ENCODE measurements at regions not wholly inside any gene's neighbourhood (a gene's known extent, or its start where the extent isn't known, plus 50 kb on each side); places are given as distances from the start of the nearest gene placed in this dataset.
"Not testable (repeated sequence)": the region's sequence is repeated elsewhere in the genome, so short reads cannot be mapped to it uniquely, and the experiment has no call there.

DNA sequence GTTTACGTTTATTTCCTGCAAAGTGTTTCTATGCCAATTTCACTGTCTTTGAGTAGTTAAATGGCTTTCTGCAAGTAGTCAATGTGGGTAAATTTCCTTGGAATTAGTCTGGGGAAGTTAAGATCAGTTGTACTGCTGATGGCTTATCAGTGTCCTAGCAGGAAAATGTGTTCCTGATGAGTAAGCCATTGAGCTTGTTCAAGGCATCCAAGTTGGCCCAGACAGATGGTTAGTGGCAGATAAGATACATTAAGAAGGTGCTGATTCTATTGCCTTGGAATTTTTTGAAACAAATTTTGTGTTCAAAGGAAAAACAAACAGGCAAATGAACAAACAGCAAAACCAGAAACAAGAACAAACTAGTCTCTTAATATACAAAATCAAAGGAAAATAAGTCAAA is 258.4 kb downstream of the MAP2K6 start:
- DNase-seq: peak; percentile 46

GRCh38 chr17:69677130-69677529 is 262.6 kb downstream of the MAP2K6 start:
- DNase-seq: no peak

GRCh38 chr17:69678206-69678605 is 263.7 kb downstream of the MAP2K6 start:
- DNase-seq: no peak

GRCh38 chr17:69679829-69680228 is 265.3 kb downstream of the MAP2K6 start:
- DNase-seq: no peak

GRCh38 chr17:69684251-69684650 is 269.8 kb downstream of the MAP2K6 start:
- DNase-seq: no peak

DNA sequence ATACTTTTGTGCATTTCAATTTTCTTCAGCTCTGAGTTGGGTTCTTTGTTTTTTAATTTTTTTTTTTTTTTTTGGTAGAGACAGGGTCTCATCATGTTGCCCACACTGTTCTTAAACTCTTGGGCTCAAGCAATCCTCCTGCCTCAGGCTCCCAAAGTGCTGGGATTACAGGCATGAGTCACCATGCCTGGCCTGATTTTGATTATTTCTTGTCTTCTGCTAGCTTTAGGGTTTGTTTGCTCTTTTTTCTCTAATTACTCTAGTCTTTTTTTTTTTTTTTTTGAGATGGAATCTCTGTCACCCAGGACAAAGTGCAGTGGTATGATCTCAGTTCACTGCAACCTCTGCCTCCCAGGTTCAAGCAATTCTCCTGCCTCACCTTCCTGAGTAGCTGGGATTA is 270.7 kb downstream of the MAP2K6 start:
- not testable (repeated sequence) for DNase-seq

DNA sequence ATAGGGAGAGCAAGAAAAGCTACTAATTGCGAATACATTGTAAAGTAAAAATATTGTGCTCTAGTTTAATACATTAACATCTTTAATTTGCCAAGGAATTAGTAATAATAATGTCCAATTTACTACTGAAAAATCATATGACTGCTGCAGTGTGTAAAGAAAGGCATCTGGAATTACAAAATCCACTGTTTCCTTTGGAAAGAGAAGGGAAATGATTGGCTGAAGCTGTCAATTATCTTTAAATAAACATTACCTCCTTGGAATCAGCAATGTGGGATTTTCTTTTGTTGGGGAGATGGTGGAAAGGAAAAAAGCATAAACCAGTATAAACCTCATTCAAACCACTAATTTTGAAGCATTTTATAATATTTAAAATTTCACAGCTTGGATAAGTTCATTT is 276.0 kb downstream of the MAP2K6 start:
- DNase-seq: no peak

- no peak for DNase-seq
These were observed 277.7 kb downstream of the MAP2K6 start for GRCh38 chr17:69692171-69692570.

DNA sequence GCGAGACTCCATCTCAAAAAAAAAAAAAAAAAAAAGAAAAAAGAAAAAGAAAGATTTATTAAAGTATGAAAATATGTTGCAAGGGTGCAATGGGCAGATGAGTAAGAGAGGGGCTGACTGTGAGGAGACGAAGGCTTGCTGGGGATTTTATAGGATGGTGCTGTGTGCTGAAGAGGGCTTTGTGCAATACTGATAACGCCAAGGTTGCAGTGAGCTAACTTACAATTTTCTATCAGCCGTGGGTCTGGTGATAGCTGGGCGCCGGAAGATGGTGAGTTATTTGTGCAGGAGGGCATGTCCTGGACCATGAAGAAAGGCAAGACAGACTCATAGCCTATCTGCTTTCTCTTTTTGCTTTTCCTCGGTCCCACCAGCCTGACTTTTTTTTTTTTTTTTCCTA is 281.1 kb downstream of the MAP2K6 start:
- DNase-seq: no peak

DNA sequence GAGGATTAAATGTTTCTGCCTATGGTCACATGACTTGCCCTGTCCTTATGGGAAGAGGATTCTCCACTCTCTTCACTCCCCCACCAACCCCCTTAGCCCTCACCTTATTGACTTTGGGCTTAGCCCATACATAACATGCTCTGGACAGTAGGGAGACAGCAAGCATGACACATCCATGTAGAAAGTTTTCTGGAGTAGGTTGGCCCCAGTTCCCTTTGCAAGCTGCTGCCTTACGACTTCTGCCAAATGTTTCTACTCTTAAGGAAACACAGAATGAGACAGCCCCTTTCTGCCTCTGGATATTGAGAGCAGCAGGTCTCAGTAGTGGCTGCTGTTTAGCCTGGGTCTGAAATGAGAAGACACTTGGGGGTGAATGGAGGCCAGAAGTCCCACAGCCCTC is 282.2 kb downstream of the MAP2K6 start:
- DNase-seq: no peak

DNA sequence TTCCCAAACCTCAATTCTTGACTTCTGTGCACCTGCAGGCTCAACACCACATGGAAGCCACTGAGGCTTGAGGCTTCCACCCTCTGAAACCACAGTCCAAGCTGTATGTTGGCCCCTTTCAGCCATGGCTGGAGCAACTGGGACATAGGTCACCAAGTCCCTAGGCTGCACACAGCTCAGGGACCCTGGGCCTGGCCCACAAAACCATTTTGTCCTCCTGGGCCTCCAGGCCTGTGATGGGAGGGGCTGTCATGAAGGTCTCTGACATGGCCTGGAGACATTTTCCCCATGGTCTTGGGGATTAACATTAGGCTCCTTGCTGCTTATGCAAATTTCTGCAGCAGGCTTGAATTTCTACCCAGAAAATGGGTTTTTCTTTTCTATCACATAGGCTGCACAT is 283.9 kb downstream of the MAP2K6 start:
- DNase-seq: not testable (repeated sequence)

DNA sequence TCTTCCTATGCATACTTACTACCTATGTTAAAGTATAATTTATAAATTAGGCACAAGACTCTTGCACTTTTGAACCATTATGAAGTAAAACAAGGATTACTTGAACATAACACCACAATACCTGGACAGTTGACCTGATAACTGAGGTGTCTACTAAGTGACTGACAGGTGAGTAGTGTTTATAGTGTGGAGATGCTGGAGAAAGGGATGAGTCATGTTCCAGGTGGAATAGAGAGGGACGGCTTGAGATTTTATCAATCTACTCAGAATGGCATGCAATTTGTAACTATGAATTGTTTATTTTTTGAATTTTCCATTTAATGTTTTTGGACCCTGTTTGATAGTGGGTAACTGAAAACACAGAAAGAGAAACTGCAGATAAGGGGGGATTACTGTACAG is 287.6 kb downstream of the MAP2K6 start:
- DNase-seq: no peak

DNA sequence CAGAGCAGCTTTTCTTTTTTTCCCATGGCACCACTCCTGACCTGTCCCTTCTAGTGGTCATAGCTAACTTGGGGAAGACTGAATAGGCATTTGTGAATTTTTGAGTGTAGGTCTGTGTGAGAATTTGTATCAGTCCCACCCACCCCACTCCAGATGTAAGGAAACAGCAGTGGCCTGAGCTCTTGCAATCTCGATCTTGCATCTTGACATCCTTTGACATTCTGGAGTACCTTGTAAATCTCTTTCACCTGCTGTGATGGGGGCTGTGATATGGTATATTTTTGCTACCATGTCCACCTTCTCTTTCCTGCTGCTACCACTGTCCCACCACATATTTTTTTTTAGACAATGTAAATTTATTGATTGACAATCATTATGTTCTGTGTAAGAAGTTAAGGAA is 289.3 kb downstream of the MAP2K6 start:
- DNase-seq: no peak

DNA sequence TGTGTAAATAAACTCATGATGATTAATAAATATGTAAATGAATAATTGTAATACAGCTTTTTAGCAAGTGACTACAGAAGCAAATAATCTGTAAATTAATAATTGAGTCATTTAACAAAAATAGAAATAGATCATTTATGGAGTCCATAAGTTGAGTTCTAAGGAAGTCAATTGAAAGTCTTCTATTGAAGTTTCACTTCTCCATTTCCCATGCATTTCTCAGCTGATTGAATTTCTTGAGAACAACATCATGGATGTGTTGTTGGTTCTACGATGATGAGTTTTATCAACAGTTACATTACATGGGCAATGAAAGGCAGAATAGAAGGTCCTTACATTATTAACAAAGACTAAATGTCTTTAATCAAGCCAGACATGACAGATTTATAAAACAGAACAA is 290.4 kb downstream of the MAP2K6 start:
- DNase-seq: no peak

DNA sequence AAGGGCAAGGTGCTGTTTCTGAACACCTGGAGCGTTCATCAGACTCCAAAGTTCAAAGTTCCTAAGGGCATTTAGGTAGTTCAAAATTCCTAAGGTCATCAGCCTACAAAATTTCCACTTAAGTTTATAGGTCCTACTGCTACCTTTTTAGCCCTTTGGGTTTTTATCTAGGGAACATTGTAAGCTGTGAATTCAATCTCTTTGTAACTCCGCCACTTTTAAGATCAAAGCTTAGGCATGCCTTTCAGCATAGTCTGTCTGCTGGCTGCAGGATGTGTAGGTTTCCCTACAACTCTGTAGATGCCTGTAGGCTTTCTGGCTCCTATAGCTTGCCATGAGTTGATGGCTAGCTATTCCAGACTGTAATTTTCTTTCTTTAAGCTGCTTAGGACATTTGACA is 291.6 kb downstream of the MAP2K6 start:
- DNase-seq: no peak

- DNase-seq: no peak
These were observed 294.9 kb downstream of the MAP2K6 start for GRCh38 chr17:69709441-69709840.

DNA sequence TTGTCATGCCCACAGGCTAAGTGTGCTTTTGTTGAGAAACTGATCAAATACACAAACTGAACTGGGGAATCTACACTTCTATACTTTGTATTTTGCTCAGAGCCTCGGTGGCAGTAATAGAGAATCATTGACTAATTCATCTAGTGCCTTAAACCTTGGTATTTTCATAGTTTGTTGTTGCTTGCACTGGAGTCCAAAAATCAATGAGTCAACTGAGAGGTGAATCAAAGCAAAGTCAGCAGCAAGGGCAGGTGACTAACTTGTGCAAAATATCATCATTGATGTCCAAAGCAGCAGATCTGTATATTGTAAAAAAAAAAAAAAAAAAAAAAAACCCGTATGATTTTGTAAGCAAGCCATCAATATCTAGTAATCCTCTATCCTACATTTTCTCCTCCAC is 296.4 kb downstream of the MAP2K6 start:
- no peak for DNase-seq

DNA sequence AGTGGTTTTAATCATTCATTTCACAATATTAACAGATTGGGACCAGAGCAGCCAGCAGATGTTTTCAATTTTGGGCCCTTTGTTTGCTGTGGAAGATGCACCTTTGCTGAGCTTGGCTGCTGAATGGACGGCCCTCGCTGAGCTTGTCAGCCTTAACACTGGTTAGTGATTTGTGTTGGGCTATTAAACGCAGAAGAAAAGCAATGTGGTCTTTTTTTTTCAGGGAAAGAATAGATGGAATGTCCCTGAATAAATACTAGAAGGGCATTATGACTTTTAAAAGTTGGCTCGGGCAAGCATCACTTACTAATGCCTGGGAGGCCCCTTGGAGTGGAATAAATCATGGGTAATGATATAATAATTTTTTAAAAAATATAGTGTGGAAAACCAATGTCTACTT is 297.0 kb downstream of the MAP2K6 start:
- peak; percentile 78 for DNase-seq

GRCh38 chr17:69712801-69713311 is 298.4 kb downstream of the MAP2K6 start:
- DNase-seq: no peak

GRCh38 chr17:69713815-69714214 is 299.3 kb downstream of the MAP2K6 start:
- DNase-seq: no peak

- no peak for DNase-seq
These were observed 300.2 kb downstream of the MAP2K6 start for GRCh38 chr17:69714669-69715068.

- no peak for DNase-seq
These were observed 301.2 kb downstream of the MAP2K6 start for GRCh38 chr17:69715656-69716055.

GRCh38 chr17:69716556-69716955 is 302.1 kb downstream of the MAP2K6 start:
- DNase-seq: peak; percentile 31

DNA sequence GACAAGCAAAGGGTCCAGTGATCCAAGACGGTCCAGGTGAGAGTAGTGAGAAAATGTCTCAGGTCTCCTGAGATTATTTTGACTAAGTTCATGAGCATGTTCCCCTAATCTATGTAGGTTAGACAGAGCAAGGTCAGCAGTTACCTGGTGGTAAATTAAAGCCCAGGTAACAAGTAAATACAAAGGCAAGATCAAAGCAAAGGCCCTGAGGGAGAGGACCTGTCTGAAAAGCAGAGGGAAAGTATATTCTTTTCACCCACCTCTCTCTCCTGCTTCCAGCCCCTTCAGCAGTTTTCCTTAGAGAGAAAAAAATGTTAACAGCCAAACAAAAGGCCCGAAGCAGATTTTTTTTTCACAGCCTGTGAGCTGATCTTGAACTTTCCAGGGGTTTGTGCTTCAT is 302.7 kb downstream of the MAP2K6 start:
- no peak for DNase-seq

DNA sequence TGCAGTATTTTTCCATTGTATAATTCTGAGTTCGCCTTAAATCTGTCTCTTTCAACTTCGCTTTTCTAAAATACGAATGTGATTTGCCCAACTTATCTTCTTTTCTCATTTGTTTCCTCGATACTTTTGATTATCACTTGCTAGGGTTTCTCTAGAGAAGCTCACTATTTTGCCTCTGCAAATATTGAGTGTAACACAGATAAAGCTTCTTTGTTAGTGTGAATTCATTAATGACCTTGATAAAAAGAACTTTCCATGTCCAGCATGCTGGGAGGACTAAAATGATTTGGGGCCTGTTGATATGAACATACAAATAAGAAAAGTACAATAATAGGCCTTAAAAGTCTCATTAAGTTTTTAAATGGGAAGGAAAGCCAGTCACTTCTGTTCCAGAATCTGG is 303.3 kb downstream of the MAP2K6 start:
- no peak for DNase-seq

Measured in fibroblast of skin of abdomen (primary cell).